ENCODE measurements at regions not wholly inside any gene's neighbourhood (a gene's known extent, or its start where the extent isn't known, plus 50 kb on each side); places are given as distances from the start of the nearest gene placed in this dataset.
"Not testable (repeated sequence)": the region's sequence is repeated elsewhere in the genome, so short reads cannot be mapped to it uniquely, and the experiment has no call there.

DNA sequence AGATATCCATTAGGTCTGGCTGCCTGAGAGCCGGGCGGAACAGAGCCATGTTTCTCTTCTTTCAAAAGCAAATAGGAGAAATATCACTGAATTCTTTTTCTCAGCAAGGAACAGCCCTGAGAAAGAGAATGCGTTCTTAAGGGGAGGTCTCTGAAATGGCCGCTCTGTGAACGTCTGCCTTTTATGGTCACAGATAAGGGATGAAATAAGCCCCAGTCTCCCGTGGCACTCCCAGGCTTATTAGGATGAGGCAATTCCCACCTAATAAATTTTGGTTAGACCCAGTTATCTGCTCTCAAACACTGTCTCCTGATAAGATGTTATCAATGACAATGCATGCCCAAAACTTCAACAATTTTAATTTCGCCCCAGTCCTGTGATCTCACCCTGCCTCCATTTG lies 133.4 kb upstream of the KCNJ18 start:
- not testable (repeated sequence) for DNase-seq

DNA sequence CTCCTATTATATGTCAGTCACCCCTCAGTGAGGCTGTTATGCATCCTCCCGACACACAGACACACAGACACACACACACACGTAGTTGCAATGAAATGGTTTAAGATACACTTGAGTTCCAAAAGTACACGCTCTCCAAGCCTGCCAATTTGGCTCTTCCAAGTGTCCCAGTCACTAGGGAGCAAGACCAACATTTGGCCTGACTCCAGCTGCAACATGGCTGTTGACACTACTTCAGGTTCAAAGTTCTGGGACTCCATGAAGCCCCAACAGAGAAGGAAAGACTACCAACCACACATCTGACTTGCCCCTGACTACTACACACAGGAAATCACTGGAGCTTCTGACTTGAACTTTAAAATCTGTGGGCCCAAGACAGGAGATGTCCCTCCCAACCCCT lies 128.1 kb upstream of the KCNJ18 start:
- DNase-seq = no peak

GRCh38 chr17:21564757-21565156 lies 127.6 kb upstream of the KCNJ18 start:
- DNase-seq = not testable (repeated sequence)

DNA sequence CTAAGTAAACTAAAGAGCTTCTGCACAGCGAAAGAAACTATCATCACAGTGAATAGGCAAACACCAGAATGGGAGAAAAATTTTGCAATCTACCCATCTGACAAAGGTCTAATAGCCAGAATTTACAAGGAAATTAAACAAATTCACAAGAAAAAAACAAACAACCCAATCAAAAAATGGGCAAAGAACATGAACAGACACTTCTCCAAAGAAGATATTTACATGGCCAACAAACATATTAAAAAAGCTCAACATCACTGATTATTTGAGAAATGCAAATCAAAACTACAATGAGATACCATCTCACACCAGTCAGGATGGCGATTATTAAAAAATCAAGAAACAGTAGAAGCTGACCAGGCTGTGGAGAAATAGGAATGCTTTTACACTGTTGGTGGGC lies 121.9 kb upstream of the KCNJ18 start:
- not testable (repeated sequence) for DNase-seq

DNA sequence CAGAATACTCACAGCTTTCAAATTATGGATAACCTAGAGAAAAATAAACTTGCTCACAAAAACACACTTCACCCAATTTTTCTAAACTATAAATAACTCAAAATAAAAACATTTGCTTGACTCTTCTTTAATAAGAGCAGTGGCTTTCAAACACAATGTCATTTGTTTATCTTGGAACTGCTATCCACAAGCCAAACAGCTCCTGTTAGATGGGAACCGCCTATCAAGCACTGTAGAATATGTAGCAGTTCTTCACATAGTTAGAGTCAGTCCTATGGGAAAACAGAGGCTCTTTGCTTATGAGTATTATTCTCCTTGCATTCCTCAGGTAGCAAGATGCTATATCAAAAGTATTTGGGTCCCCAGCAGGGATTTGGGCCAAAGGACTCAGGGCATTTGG lies 120.2 kb upstream of the KCNJ18 start:
- not testable (repeated sequence) for DNase-seq

DNA sequence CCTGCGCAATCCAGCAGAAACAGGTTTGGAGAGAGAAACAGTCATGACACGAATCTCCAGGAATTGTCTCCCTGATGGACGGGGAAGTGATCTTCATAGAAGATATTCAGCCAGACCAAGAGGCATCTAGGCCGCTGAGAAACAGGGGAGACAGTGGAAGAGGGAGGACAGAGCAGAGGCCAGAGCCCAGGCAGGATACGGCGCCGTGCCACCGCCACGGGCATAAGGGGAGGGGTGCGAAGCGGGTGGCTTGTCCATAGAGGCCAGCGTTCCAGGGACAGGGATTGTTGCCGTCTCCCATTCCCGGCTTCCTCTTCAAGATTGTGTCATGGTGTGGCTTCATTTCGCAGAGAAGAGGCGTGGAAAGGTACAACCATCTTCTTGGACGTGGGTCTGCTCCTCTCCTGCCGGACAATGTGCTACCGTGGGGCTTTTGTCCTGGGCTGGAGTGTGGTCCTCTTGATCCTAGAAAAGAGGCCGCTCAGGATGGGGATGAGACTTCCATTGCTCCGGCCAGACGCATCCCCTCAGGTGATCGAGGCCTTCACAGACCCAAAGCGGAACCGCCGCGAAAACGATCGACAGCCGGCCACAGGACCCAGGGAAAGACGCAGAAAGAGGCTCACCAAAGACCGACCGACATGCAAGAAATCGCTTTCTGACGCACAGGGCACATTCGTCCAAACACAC lies 118.9 kb upstream of the KCNJ18 start:
- not testable (repeated sequence) for DNase-seq

DNA sequence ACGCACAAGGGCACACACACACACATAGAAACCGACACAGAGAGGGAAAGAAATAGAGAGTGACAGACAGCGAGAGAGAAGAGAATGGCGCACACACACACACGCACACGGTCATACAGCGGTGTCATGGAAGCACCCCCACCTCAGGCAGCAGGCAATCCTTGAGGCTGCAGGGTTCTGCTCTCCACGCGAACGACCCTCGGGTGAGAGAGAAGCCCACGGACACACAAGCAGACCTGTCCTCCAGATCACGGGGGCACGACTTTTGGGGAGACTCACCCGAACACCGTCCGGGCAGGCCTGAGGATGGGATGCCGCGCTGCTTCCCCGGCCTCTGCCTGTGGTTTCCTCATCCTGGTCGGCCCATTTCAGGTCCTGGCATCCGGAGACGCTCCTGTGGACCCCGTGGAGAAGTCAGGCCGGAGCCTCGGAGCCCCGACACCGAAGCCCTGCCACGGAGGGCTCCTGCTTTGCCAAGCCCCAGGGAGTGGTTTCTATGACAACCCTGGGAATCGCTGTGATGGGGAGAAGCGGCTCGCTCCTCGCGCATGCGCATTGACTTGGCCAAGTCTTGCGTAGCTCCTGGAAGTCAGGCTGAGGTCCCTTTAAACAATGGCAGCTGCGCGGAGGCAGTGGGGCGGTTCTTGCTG lies 118.2 kb upstream of the KCNJ18 start:
- no peak for DNase-seq

GRCh38 chr17:21574611-21575255 lies 117.6 kb upstream of the KCNJ18 start:
- not testable (repeated sequence) for DNase-seq

- DNase-seq = not testable (repeated sequence)
These were observed 113.5 kb upstream of the KCNJ18 start for GRCh38 chr17:21578783-21579182.

- no peak for DNase-seq
These were observed 99.5 kb upstream of the KCNJ18 start for GRCh38 chr17:21592774-21593173.

DNA sequence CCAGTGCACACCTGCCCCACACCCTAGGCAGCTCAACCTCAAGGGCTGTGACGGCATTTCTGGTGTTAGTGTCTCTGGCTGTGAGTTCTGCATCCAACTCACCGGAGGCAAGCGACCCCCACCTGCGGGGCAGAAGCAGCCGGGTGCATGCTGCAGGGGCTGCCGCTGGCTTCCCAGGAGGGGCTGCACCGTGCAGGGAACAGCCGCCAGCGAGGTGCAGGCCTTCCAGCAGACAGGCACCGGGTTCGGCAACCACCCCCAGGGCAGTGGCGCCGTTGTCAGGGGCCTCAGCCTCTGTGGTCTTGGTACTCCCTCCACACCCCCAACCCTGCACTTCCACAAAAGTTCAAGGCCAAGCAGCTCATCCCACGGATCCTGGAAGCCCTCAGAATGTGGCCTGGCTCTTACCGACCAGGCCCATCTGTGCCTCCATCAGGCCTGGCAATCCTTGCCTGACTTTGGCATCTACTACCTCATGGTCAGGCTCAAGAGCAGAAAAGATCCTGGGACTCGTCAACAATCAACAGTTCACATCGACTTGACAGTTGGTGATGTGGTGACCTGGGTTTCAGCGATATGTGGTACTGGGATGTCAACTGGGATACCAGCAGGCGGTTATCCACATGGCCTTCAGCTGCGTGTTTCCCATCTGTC lies 98.7 kb upstream of the KCNJ18 start:
- DNase-seq = not testable (repeated sequence)

DNA sequence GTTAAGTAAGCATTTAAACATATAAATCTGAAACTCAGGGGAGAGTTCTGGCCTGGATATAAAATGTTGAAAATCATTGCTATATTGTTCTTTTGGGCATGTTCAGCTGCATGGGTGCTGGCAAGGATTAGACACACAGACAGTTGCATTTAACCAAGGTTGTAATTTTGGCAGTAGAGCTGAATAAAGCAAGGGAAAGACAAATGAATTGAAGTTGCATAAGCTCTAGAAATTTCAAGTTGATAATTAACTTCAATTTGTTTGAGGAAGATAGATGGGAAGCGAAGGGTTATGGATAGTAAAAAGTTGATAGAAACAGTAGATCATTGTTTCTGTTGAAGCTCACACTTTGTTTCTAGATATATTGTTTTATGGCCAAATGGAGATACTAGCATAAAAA lies 97.2 kb upstream of the KCNJ18 start:
- no peak for DNase-seq

DNA sequence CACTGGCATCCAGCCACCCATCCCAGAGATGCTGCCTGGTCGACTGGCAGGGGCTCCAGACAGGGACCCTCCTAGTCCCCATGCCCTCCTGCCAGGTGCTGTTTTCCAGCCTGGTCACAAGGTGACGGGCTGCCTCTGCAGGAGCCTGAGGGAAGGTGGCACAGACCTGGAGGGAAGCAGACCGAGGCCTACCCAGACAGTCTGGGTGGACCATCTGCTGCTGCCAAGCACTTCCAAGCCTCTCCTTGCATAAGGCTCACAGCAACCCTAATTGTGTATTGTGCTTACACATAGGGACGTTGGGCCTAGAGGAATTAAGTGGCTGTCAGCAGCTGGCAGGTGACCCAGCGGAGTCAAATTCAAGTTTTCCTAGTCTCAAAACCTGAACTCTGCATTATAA lies 90.1 kb upstream of the KCNJ18 start:
- no peak for DNase-seq

DNA sequence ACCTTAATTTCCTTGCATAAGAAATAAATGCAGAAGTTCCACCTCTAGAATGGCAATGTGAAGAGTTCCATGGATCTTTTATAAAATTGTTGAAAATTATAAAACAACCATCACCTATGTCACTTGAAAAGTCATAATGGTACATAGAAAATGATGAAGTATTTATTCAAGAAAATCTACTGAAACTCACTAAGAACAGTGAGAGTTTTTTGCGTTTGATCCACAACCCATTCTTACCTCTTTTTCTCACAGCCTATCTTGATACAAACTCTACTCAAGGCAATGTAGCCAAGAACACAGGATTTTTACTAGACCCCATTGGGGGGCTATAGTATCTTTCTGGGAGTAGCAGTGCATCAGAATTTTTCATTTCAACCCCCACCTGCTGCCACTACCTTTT lies 89.0 kb upstream of the KCNJ18 start:
- DNase-seq = not testable (repeated sequence)

GRCh38 chr17:21611443-21611842 lies 80.9 kb upstream of the KCNJ18 start:
- DNase-seq = not testable (repeated sequence)

GRCh38 chr17:21612123-21613070 lies 79.9 kb upstream of the KCNJ18 start:
- not testable (repeated sequence) for DNase-seq

DNA sequence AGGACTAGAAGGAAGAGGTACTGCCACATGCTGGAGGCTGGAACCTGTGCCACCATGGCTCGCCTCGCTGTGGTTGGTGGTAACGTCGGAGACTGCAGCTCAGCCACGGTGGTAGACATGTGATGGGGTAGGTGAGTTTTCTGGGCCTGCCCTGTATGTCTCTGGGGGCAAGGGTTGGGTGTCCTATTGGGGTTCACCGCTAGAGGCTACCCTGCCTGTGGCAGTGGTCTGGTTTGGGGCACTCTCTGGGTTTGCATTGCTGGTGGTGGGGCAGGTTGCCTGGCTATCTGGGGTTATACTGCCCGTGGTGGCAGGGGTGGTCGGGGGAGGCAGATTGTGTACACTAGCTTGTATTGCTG lies 79.3 kb upstream of the KCNJ18 start:
- DNase-seq = no peak

DNA sequence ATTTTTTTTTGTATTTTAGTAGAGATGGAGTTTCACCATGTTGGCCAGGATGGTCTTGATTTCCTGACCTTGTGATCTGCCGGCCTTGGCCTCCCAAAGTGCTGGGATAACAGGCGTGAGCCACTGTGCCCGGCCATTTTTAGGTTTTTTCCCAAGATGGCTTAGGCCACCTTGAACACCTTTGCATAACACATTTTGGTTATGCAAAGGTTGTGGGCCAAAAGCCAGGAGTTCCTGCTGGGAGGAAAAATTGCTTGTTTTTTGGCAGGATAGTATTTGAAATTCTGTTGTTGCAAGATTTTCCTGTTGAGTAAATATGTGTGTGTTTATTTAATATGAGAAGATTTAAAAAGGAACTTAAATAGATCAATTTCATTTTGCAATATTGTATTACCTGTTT lies 65.3 kb upstream of the KCNJ18 start:
- not testable (repeated sequence) for DNase-seq

Measured in AML-193 (cell line).